EH (cell line): ENCODE measurements at regions not wholly inside any gene's neighbourhood (a gene's known extent, or its start where the extent isn't known, plus 50 kb on each side); places are given as distances from the start of the nearest gene placed in this dataset.
"Not testable (repeated sequence)": the region's sequence is repeated elsewhere in the genome, so short reads cannot be mapped to it uniquely, and the experiment has no call there.

Source experiments
- DNase-seq: peaks from one replicate; pipeline ENCODE4 v3.0.0-alpha.2; 2015; ENCODE audit warnings: low read depth

DNA sequence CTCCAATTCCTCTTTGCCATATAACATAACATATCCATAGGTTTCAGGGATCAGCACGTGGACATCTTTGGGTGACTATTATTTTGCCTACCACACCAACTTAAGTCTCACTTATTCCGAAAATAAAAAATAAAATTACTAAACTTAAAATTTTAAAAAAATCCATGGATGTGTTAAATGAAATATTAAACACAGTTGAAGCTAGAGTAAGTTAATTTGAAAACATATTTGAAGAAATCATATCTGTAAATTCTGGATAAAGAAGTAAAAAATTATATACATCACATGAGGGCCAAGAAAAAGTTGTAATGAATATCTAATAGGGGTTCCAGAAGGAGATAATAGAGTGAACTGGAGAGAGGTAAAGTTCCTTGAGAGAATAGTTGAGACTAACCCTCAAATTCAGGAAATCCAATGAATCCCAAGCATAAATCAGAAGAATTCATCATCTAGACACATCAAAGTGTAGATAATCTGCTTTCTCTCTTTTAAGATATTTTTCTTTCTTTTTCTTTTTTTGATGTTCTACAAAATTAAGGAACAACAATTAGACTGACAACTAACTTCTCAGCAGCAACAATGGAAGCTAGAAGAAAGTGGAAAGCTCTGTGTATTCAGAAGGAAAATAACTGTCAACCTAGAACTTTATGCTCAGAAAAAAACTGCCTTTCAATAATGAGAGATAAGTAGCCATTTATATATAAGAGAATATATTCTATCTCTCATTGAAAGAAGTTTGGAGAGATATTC, 147.4 kb downstream of the ABHD5 start:
- DNase-seq, result no peak

DNA sequence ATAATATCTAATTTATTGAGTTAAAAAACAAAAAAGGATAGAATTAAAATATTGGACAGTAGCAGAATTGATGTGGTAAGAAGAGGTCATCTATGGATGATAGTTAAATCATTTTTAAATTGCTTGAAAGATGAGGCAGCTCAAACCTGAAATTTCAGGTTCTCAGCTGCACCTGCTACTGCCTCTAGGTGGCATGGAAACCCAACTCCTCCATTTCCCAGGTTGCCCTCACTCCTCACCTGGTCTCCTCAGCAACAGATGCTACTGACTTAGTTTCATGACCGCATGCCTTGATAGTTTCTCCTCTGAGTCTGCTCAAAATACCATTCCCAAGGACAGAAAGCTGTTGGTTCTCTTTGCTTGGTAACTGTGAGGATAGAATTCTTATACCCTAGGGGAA, 148.1 kb downstream of the ABHD5 start:
- no peak for DNase-seq

GRCh38 chr3:43843386-43843785, 152.6 kb downstream of the ABHD5 start:
- no peak for DNase-seq

DNA sequence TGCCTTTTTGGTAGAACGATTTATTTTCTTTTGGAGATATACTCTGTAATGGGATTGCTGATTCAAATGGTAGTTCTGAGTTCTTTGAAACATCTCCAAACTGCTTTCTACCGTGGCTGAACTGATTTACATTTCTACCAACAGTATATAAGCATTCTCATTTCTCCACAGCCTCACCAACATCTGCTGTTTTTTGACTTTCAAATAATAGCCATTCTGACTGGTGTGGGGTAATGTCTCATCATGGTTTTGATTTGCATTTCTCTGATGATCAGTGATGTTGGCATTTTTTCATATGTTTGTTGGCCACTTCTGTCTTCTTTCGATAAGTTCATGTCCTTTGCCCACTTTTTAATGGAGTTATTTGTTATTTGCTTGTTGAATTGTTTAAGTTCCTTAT, 154.0 kb downstream of the ABHD5 start:
- DNase-seq, result no peak

DNA sequence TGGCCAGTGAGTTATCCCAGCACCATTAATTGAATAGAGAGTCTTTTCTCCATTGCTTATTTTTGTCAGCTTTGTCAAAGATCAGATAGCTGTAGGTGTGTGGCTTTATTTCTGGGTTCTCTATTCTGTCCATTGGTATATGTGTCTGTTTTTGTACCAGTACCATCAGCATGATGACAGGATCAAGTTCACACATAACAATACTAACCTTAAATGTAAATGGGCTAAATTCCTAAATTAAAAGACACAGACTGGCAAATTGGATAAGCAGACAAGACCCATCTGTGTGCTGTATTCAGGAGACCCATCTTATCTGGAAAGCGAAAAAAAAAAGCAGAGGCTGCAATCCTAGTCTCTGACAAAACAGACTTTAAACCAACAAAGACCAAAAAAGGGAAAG, 154.8 kb downstream of the ABHD5 start:
- DNase-seq, result not testable (repeated sequence)

DNA sequence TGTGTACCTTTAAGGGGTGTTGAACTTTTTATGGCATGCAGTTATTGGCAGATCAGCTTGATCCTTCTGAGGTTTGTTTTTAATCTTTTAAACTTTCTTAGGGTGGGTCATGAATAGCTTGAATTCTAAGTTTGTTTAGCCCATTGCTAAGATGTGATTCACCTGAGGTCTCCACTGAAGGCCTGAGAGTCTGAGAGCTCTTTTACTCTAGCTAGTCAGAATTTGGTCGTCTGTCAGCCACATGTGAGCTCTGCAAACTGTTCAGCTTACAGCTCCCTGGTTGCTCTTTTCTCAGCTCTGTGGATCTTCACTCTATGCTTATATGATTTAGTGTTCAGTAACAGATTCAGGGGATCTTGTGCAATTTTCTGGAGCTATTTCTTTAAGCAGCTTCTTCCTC, 161.3 kb downstream of the ABHD5 start:
- DNase-seq, result peak; percentile 54

DNA sequence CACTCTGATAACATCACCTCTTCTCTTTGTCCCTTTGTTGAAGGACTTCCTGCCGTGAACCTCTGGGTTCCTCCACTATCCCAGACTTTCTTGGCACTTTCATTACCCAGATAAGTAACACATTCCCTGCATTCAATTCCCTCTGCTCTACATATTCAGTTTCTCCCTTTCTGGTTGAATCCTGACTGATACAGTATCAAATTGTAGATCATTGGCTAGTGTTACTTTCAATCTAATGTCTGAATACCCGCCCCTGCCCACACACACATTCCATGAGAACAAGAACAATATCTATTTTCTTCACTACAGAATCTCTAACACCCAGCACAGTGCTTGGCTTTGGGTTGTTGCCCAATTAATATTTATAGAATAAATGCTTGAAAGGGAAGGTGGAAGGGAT, 163.5 kb downstream of the ABHD5 start:
- peak; percentile 29 for DNase-seq

GRCh38 chr3:43854916-43855315, 164.2 kb downstream of the ABHD5 start:
- peak; percentile 34 for DNase-seq

DNA sequence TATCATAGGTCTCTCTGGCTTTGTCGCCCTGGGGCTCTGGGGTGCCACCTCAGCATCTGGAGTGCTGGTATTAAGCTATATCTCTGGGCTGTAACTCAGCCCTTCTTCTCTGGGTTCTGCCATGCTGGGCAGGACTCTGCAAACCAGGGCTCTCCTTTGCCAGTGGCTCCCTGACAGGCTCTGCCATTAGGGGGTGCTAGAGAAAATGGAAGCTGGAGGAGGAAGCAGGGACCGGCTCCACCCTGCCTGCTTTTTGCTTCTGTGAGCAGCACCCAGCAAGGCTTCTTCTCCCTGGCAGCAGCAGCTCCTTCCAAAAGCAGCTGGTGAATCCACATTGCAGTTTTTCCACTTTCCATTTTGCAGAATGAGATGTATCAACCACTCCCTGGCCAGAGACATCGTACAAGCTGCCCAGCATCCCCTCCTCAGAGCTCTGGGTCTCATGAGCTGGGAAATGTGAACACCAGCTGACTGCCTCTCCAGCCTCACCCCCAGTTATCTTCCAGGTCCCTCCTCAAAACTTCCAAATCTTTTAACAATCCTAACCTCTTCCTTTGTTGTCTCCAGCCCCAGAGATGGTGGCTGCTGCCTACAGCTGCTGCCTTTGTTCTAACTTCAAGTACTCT, 165.0 kb downstream of the ABHD5 start:
- DNase-seq, result peak; percentile 78

- DNase-seq, result no peak
Observed at GRCh38 chr3:43856351-43856750, 165.6 kb downstream of the ABHD5 start.

- no peak for DNase-seq
Observed at GRCh38 chr3:43856761-43857160, 166.0 kb downstream of the ABHD5 start.

GRCh38 chr3:43857361-43858293, 166.9 kb downstream of the ABHD5 start:
- DNase-seq, result peak; percentile 15

DNA sequence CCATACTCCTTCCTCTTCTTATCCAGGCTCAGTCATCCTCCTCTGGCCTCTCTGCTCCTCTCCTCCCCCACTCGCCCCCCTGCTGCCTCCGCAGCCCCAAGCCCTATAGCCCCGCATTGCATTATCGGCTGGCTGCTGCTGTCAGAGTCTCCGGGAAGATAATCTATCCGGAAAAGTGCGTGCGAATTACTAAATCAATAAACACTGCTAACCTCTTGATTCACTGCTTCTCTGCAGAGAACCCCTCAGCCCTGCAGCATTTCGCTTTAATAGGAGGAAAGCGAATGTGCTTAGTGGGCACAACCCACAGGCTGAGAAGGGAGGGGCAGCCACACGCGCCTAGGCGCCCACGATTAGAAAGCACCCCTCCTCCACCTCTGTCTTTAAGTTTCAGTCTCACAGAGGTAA, 167.6 kb downstream of the ABHD5 start:
- DNase-seq, result no peak

DNA sequence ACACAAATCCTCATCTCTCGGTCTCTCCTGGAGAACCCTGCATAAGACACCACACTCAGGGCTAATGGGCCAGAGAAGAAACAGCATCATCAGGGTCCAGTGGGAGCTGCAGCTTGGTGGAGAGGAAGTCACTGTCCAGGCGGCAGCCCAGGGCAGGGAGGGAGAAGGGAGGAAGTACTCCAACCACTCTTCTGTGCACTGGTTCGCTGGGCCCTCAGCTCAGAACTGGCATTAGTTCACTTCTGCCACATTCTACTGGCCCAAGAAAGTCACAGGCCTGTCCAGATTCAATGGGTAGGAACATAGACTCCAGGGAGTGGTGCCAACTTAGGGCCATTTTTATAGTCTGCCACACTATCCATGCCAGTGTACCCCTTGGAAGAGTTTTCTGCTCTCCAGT, 169.0 kb downstream of the ABHD5 start:
- no peak for DNase-seq

GRCh38 chr3:43861635-43862034, 170.9 kb downstream of the ABHD5 start:
- no peak for DNase-seq

GRCh38 chr3:43862470-43862869, 171.7 kb downstream of the ABHD5 start:
- DNase-seq, result no peak

DNA sequence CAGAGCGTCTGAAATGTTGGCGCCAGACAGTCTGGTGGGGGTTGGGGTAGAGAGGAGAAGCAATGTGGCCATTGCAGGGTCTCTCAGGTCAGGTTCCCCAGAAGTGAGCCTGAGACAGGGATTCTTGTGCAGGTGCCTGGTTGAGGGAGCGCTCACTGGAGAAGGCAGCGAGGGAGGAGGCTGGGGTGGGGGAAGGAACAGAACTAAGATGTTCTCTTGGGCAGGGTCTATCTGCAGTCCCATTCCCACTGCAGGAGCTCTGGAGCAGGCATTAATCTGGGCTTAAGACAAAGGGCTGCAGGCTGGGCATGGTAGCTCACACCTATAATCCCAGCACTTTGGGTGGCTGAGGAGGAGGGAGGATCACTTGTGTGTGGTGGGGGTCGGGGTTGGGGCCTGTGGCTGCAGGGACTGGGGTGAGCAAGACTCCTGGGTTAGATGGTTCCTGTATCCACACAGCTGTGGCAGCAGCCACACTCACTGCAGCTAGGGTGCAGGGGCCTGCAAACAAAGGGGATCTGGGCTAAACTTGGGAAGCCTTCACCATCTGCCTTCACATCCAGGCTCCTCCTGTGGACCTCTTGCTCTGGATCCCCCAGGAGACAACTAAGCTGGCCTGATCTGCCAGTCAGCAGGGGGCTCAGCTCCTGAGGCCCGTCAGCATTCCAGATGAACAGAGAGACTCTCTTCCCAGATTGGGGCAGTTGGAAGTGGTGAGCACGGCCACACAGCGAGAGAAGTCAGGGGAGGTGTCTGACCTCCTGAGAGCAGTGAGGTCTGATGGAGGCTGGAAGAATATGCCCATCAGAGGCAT, 172.5 kb downstream of the ABHD5 start:
- no peak for DNase-seq

GRCh38 chr3:43863966-43864933, 173.5 kb downstream of the ABHD5 start:
- no peak for DNase-seq

GRCh38 chr3:43865351-43865750, 174.6 kb downstream of the ABHD5 start:
- no peak for DNase-seq

- no peak for DNase-seq
Observed at GRCh38 chr3:43865887-43866528, 175.3 kb downstream of the ABHD5 start.
